ENCODE measurements at regions not wholly inside any gene's neighbourhood (a gene's known extent, or its start where the extent isn't known, plus 50 kb on each side); places are given as distances from the start of the nearest gene placed in this dataset.
"Not testable (repeated sequence)": the region's sequence is repeated elsewhere in the genome, so short reads cannot be mapped to it uniquely, and the experiment has no call there.

GRCh38 chr13:39929583-39929982 is 274.1 kb downstream of the COG6 start:
- intact Hi-C loops (cut with DNase I; ENCODE audit: low total_unique reads): no loop called here
- DNase-seq: no peak
- H3K9me3 ChIP-seq: peaks cover 0 to 19% (median 10%) of the 10 kb centered on the region in 4 donors
- H3K4me1 ChIP-seq: no peaks in the 10 kb centered on the region
- H3K36me3 ChIP-seq: no peaks in the 10 kb centered on the region
- 54 to 70% (median 55%) methylated on average over 1 of the region's 1 CpG for WGBS, 5 donors
- no peak overlapping the region for H3K4me3 ChIP-seq
- no peak for TF ChIP-seq POLR2AphosphoS5 (IDR thresholded peaks at IDR 0.05)
- TF ChIP-seq EP300 (IDR thresholded peaks at IDR 0.05): no peak
- TF ChIP-seq POLR2A (IDR thresholded peaks at IDR 0.05): no peak
- TF ChIP-seq CTCF (IDR thresholded peaks at IDR 0.05): no peak
- no peaks in the 10 kb centered on the region for H3K27me3 ChIP-seq
- no peak overlapping the region for H3K27ac ChIP-seq

GRCh38 chr13:39930060-39930459 is 274.6 kb downstream of the COG6 start:
- no peaks in the 10 kb centered on the region for H3K27me3 ChIP-seq
- no peak overlapping the region for H3K27ac ChIP-seq
- intact Hi-C loops (cut with DNase I; ENCODE audit: low total_unique reads): no loop called here
- DNase-seq: no peak
- no peak overlapping the region for H3K4me3 ChIP-seq
- TF ChIP-seq POLR2A (IDR thresholded peaks at IDR 0.05): no peak
- no peak for TF ChIP-seq CTCF (IDR thresholded peaks at IDR 0.05)
- TF ChIP-seq EP300 (IDR thresholded peaks at IDR 0.05): no peak
- TF ChIP-seq POLR2AphosphoS5 (IDR thresholded peaks at IDR 0.05): no peak
- 66 to 78% (median 70%) methylated on average over 2 of the region's 2 CpGs for WGBS, 5 donors
- no peaks in the 10 kb centered on the region for H3K36me3 ChIP-seq
- peaks cover 0 to 14% (median 9%) of the 10 kb centered on the region in 4 donors for H3K9me3 ChIP-seq
- H3K4me1 ChIP-seq: no peaks in the 10 kb centered on the region

DNA sequence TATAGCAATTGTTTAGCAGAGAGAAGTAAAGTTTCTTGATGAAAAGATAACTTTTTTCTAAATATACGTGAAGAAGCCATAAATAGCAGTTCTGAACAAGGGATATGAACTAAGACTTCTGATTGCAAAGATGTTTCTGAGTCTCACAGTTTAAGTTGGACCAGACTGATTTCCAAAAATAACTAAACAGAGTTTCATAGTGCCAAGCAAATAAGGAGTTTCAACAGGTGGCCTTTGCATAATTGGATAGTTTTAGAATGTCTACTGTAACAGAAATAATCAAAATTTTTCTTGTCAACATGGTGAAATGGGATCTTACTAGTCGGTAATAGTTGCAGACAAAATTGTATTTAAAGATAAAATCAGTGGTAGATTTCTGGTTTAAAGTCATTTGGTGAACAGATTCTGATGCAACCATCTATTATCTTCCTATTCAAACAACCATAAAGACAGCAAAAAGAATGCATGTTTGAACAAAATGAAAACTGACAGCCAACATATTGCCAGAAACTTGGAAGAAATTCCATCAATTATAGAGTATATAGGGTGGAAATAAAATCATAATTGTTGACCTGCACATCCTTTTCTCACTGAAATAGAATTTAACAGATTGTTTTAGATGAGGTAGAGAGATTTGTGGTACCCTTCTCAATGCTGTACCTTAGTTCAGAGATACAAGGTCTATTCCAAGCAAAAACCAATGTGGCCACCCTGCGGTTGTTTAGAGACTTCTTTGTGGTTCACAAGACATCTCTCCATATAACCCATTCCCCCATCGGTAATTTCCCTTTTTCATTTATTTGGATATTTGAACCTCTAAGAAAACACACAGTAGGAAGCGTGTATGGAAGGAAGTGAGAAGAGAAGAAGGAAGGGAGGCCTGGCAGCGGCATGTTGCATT is 275.3 kb downstream of the COG6 start:
- Histone ChIP-seq H3K9me3 (peaks cover 0 to 7% (median 4%) of the 10 kb centered on the region in 4 donors), H3K36me3 (no peaks in the 10 kb centered on the region), H3K4me3 (no peak overlapping the region), H3K27ac (no peak overlapping the region), H3K4me1 (no peaks in the 10 kb centered on the region), H3K27me3 (no peaks in the 10 kb centered on the region)
- intact Hi-C loops (cut with DNase I; ENCODE audit: low total_unique reads): no loop called here
- no peak for DNase-seq
- no peak for TF ChIP-seq POLR2A (IDR thresholded peaks at IDR 0.05)
- TF ChIP-seq EP300 (IDR thresholded peaks at IDR 0.05): no peak
- TF ChIP-seq POLR2AphosphoS5 (IDR thresholded peaks at IDR 0.05): no peak
- 77 to 87% (median 81%) methylated on average over 6 of the region's 6 CpGs for WGBS, 5 donors

DNA sequence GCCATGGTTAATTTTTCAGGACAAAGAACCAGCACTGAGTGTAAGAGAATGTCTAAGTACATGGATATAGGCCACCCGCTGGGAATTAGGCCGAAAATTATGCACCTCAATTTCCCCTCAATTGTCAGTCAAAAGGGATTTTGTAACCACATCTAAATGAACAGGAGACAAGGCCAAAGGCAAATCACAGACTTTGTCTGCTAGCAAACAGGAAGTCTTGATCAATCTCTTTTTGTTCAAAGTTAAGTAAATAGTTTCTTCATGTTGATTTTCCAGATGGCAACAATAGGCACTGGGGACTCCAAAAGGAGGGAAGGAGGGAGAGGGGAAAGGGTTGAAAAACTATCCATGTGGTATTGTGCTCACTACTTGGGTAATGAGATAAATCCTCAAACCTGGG is 276.0 kb downstream of the COG6 start:
- intact Hi-C loops (cut with DNase I; ENCODE audit: low total_unique reads): no loop called here
- WGBS, 5 donors: 75 to 88% (median 78%) methylated on average over 2 of the region's 2 CpGs

DNA sequence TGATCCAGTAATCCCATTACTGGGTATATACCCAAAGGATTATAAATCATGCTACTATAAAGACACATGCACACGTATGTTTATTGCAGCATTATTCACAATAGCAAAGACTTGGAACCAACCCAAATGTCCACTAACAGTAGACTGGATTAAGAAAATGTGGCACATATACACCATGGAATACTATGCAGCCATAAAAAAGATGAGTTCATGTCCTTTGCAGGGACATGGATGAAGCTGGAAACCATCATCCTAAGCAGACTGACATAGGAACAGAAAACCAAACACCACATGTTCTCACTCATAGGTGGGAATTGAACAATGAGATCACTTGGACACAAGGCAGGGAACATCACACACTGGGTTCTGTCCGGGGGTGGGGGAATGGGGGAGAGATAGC is 277.1 kb downstream of the COG6 start:
- intact Hi-C loops (cut with DNase I; ENCODE audit: low total_unique reads); H3K27ac ChIP-seq; H3K4me1 ChIP-seq; H3K9me3 ChIP-seq; H3K36me3 ChIP-seq; H3K27me3 ChIP-seq; DNase-seq; H3K4me3 ChIP-seq: not testable (repeated sequence)
- 48 to 97% (median 67%) methylated on average over 2 of the region's 2 CpGs for WGBS, 5 donors

More for the DNA sequence above, 276.0 kb downstream of the COG6 start:
- Histone ChIP-seq H3K4me3 (no peak overlapping the region), H3K9me3 (no peaks in the 10 kb centered on the region), H3K4me1 (no peaks in the 10 kb centered on the region), H3K36me3 (no peaks in the 10 kb centered on the region), H3K27me3 (no peaks in the 10 kb centered on the region), H3K27ac (no peak overlapping the region)
- DNase-seq: no peak
- TF ChIP-seq POLR2AphosphoS5 (IDR thresholded peaks at IDR 0.05): no peak
- no peak for TF ChIP-seq CTCF (IDR thresholded peaks at IDR 0.05)
- no peak for TF ChIP-seq POLR2A (IDR thresholded peaks at IDR 0.05)
- TF ChIP-seq EP300 (IDR thresholded peaks at IDR 0.05): no peak
